ENCODE measurements at regions not wholly inside any gene's neighbourhood (a gene's known extent, or its start where the extent isn't known, plus 50 kb on each side); places are given as distances from the start of the nearest gene placed in this dataset.

DNA sequence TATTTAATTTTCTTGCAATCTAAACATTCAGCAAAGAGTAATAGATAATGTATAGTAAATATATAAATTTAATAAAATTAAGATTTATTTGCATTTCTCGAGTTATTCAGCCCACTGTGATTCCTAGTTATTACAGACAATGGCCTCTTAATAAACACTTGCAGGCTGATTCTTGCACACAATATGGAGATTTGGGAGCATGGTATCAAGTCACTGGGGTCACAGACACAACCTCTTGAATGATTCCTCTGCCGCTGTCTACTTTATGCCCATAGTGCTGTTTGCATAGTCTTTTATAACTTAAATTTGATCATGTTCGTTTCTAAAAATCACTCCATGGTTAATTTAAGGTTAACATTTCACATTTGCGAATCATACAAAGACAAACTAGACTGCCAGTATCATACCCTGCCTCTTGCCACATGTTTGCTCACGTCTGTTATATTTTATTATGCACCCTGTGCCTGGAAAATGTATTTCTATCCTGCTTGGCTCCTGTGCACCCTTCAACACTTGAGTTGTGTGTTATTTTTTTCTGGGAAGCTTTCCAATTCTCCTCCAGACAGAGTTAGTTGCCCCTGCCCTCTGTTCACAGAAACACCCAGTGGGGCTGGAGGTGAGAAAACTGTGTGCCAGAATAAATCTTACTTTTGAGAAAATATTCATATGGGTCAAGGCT lies 206.3 kb upstream of the ROBO1 start:
- TF ChIP-seq POLR2A (IDR thresholded peaks at IDR 0.05; ENCODE audit: low read depth, low read length), result no peak
- TF ChIP-seq TAF1 (IDR thresholded peaks at IDR 0.05; ENCODE audit: borderline replicate concordance, low read depth, low read length), result no peak
- TF ChIP-seq POLR2AphosphoS5 (IDR thresholded peaks at IDR 0.05; ENCODE audit: low read depth, low read length), result no peak
